ENCODE measurements at regions not wholly inside any gene's neighbourhood (a gene's known extent, or its start where the extent isn't known, plus 50 kb on each side); places are given as distances from the start of the nearest gene placed in this dataset.

DNA sequence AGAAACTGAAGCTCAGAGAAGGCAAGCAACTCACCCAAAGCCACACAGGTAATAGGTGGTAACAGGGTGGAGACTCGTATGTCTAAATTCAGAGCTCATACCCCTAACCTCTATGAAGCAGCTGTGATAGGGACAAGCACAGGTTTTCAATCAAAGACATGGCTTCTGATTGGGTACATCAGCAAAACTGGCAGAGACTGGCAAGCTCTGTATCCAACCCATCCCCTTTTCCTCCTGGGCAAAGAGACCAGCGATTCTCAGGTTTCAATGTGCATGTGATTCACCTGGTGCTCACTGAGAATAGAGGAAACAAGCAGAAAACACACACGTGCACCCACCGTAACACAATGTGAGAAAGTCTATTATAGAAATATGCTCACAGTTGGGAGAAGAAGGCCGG, 153.0 kb downstream of the SMIM20 start:
- TF ChIP-seq, protein P1, sequence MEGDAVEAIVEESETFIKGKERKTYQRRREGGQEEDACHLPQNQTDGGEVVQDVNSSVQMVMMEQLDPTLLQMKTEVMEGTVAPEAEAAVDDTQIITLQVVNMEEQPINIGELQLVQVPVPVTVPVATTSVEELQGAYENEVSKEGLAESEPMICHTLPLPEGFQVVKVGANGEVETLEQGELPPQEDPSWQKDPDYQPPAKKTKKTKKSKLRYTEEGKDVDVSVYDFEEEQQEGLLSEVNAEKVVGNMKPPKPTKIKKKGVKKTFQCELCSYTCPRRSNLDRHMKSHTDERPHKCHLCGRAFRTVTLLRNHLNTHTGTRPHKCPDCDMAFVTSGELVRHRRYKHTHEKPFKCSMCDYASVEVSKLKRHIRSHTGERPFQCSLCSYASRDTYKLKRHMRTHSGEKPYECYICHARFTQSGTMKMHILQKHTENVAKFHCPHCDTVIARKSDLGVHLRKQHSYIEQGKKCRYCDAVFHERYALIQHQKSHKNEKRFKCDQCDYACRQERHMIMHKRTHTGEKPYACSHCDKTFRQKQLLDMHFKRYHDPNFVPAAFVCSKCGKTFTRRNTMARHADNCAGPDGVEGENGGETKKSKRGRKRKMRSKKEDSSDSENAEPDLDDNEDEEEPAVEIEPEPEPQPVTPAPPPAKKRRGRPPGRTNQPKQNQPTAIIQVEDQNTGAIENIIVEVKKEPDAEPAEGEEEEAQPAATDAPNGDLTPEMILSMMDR (IDR thresholded peaks at IDR 0.05 in 4 of 5, conservative IDR thresholded peaks at IDR 0.05 in 1 of 5): no peak
- no peak for TF ChIP-seq POLR2A (IDR thresholded peaks at IDR 0.05)
